HG03196 (cell line): ENCODE measurements at regions not wholly inside any gene's neighbourhood (a gene's known extent, or its start where the extent isn't known, plus 50 kb on each side); places are given as distances from the start of the nearest gene placed in this dataset.

Experiments used
- ATAC-seq: cut with Tn5 transposase; IDR thresholded peaks from one replicate; pipeline ENCODE4 v1.9.1; 2021; ENCODE audit not compliant: unreplicated experiment

GRCh38 chr4:136194962-136195361 is 1337.3 kb downstream of the PCDH18 start:
- ATAC-seq, result no peak

DNA sequence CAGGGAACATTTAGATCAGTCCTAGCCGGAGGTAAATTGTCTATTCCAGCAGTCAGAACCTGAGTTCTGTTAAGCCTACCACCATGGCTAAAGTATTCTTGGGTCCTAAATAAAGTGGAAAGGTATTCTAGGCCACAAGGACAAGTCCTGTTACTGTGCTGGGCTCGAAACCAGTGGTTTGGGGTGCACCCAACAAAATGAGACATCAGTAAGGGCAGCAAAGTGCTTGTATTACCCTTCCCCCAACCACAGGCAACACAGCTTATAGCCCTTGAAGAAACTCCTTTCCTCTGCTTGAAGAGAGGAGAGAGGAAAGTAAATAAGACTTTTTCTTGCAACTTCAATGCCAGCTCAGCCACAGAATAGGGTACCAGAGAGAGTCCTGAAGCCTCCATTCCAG is 1345.6 kb downstream of the PCDH18 start:
- no peak for ATAC-seq

DNA sequence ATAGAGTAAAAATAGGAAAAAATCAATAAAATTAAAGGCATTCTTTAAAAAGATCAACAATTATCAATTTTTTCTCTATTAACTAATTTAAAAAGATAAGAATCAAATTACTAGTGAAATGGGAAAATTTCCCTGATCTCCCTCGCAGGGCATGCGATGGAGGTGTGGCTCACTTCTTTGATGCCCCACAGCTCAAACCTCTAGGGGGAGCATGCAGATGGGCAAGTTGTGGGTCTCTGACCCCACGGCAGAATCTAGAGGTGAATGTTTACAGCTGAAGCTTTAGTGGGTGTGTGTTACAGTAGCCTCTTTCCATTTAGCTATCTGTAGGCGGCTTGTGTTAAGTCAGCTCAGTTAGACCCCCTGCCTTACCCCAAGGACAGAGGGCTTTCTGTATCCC is 1348.8 kb downstream of the PCDH18 start:
- ATAC-seq, result no peak

DNA sequence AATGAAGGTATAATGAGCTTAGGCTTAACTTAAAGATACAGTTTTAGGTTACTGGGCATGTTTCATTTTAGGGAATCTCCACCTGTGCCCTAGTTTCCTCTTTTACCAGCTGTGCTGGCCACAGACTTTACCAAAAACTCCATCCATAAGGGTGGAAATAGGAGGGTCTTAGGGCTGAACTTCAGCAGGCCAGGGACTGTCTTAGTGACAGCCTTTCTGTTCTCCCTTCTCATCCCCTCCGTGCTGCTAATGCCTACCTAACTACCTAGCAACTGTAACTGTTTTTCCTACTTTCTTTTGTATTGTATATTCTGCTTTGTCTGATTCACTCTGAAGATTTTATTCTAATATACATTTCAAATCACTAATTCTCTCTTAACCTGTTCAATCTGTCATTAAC is 1375.3 kb downstream of the PCDH18 start:
- ATAC-seq, result no peak

DNA sequence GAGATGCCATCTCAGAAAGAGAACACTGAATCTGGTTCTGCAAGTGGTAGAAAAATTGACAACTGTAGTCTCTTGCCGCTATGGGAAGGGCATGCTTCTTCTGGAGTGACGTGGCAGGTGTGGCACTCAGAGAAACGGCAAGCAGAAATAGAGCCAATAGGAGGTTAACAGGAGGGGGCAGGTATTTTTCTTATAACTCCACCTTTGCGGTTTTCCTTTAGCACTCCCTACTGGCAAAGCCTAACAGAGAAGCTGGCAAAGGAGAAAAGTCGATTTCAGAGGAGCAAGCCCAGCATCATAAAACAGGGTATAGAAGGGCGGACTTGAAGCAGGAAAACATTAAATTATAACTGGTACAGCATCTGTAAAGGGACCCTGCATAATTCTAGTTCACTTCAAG is 1382.2 kb downstream of the PCDH18 start:
- ATAC-seq, result no peak

- no peak for ATAC-seq
Observed at GRCh38 chr4:136136601-136137000, 1395.7 kb downstream of the PCDH18 start.

- ATAC-seq, result no peak
Observed at GRCh38 chr4:136124251-136124745, 1408.0 kb downstream of the PCDH18 start.

DNA sequence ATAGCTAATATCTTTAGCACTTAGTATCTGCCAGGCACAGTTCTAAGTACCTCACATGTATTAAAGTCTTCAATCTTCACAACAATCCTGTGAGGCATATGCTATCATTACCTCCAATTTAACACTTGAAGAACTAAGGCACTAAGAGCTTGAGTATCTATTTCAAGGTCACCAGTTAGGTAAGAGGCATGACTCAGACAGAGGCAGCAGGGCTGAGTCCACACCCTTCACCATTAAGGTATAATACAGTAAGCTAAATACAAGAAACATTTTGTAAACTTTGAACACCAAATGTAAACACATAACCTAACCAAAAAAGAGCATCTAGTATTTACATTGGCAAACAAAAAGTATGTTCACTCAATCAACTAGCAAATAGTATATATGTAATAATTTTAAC is 1410.9 kb downstream of the PCDH18 start:
- no peak for ATAC-seq

DNA sequence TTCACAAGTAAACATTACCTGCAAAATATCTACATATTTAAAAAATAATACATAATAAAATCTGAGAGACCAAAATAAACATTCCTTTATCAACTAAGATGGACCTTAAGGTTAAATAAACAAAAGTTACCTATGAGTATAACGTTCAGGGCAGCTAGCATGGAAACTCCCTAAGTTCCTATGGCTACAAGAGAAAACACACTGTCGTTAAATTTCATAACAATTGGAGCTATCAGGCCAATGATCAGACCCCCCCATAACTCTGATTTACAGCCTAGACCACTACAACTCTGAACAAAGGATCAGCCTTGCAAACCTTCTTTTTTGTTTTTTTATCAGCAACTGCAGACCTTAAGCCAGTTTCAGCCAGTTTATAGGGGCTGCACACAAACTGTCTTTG is 1418.4 kb downstream of the PCDH18 start:
- no peak for ATAC-seq

DNA sequence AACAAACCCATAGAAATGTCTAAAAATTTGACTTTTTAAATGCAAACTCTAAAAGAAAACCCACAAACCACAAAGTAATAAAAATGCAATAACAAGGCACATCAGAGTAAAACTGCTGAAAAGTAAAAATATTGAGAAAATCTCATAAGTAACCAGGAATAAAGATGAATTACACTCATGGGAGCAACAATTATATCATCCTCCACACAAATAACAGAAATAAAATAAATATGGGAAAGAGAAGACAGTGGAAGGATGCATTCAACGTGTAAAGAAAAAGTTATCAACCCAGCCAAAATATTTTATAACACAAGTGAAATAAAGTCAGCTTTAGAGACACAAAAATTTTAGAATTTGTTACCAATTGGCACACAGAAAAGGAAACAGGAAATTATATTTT is 1420.2 kb downstream of the PCDH18 start:
- ATAC-seq, result no peak

GRCh38 chr4:136106753-136107152 is 1425.5 kb downstream of the PCDH18 start:
- no peak for ATAC-seq

- no peak for ATAC-seq
Observed at GRCh38 chr4:136103616-136104015, 1428.7 kb downstream of the PCDH18 start.

- ATAC-seq, result no peak
Observed at GRCh38 chr4:136097676-136098075, 1434.6 kb downstream of the PCDH18 start.

- ATAC-seq, result no peak
Observed at GRCh38 chr4:136088211-136088867, 1444.0 kb downstream of the PCDH18 start.

DNA sequence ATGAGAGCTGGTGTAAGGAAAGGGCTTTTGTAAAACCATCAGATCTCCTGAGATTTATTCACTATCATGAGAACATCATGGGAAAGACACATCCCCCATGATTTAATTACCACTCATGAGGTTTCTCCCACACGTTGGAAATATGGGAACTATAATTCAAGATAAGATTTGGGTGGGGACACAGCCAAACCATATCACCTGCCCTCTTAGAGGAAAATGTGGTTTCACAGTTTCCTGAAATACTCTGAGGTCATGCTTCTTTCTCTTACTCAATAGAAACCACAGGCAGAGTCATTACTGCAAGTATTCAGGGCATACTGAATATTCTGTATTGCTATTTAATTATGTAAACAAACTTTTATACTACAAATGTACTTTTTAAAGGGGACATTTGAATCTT is 1453.3 kb downstream of the PCDH18 start:
- no peak for ATAC-seq

GRCh38 chr4:136056748-136057147 is 1475.5 kb downstream of the PCDH18 start:
- no peak for ATAC-seq

DNA sequence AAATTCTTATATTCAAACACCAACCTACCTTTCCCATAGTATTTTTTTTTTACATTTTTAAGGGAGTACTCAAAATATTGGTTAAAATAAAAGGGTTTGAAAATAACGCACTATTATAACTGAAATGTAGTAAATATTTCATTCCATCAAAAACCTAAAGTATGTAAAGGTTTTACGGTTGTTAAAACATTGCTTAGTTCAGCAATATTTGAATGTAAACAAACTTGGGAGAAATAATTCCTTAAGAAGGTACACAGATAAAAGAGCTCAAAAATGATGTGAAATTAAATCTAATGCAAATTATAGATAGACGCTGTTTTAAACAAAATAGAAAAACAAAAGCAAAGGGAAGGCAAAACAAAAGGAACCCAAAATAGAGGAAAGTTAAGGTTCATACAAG is 1476.9 kb downstream of the PCDH18 start:
- no peak for ATAC-seq

GRCh38 chr4:136036744-136037143 is 1495.5 kb downstream of the PCDH18 start:
- ATAC-seq, result no peak

DNA sequence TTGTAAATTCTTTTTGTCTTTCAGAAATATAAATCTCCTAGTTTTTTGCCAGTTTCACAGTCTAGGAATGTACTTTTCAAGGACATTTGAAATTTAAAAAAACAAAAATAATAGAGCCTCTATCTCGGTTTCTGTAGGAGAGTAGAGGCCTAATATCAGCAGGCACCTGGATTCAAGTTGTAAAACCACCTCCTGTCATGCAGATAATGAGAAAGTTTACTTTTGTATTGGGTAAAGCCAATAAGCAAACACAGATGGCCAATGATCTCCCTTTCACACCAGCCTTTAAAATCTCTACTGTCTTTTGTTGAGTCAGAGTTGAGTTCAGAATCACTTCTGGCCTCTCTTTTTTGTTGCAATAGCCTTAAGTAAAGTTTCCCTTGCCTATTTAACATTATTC is 1499.9 kb downstream of the PCDH18 start:
- ATAC-seq, result no peak

GRCh38 chr4:136025540-136025939 is 1506.8 kb downstream of the PCDH18 start:
- ATAC-seq, result no peak

DNA sequence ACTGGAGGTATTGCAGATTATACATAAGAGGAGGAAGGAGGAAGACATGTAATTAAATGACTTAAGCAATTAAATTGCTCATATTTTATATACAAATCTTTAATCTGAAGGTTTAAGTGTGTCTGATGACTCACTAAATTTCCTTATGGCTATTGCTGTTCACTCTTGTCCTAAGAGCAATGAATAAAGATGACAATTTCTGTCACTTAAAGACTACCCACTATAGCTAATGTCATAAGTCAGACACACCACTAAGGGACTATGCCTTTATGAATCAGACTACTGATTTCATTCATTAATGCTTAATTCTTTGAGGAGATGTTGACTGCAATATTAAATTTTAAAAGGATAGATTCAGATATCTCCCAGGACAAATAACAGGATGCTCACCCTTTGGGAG is 1514.7 kb downstream of the PCDH18 start:
- ATAC-seq, result no peak

DNA sequence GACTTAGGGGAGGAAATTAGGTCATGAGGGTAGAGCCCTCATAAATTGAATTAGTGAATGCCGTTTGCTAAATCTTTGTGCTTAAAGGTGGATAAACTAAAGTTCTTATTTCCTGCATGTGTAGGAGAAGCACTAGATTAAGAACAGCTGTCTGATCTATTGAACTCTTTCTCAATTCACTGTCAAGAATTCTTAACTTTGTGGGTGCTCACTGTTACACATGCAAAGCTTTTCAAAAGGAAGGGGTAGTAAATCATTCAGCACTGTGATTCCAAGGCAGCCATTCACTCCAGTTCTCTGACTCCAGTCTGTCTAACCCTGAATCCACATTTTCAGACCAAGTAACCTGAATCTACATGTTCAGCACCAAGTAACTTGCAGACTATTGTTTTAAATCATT is 1520.1 kb downstream of the PCDH18 start:
- no peak for ATAC-seq

DNA sequence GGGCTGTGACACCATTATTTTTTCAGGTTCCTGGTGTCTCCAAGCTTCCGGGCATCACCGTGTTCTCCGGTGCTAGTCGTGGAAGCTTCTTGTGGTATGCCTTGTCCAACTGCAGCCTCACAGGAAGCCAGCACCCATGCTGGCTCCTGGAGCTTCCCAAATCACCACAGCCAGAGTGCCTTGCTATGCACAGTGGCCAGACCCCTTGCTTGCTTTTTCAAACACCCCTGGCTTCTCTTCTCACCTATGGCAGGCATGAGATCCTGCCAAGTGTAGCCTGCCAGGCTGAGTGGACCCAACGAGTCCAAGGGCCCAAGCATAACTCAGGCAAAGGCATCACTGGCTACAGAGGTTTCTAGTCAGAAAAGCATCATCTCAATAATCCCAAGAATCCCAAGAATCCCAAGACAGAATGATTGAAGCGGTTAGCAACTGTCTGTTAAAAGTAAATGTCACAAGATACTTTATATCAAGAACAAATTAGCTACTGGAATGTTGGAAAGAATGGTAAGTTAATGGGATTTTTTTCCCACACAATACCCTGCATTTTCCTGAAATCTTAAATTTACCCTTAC is 1522.9 kb downstream of the PCDH18 start:
- ATAC-seq, result no peak
